SU-DHL-6 (cell line): ENCODE measurements at regions not wholly inside any gene's neighbourhood (a gene's known extent, or its start where the extent isn't known, plus 50 kb on each side); places are given as distances from the start of the nearest gene placed in this dataset.

ENCODE experiments used
- H2AFZ ChIP-seq: fragments of 200-600 bp; sonication (generic); 2 replicates; pipeline ENCODE4 v1.6.1; 2014; ENCODE audit warnings: low read depth, mild to moderate bottlenecking, moderate library complexity, mixed read lengths, antibody characterized with exemption, low read length; ENCODE audit not compliant: severe bottlenecking
- H3F3A ChIP-seq: fragments of 200-600 bp; shearing (Covaris generic); 2 replicates; pipeline ENCODE4 v1.6.0; 2016; ENCODE audit warnings: antibody characterized with exemption, mild to moderate bottlenecking; ENCODE audit not compliant: insufficient read depth
- H3K27ac ChIP-seq: fragments of 200-600 bp; sonication (generic); 2 replicates; pipeline ENCODE4 v1.5.1; 2016; ENCODE audit warnings: low read depth, mild to moderate bottlenecking, low read length, moderate library complexity, mixed read lengths
- H3K27me3 ChIP-seq: fragments of 200-600 bp; sonication (generic), shearing (Covaris generic); 2 replicates; pipeline ENCODE4 v1.6.0; 2014; ENCODE audit warnings: mild to moderate bottlenecking, low read length
- H3K36me3 ChIP-seq: fragments of 200-600 bp; sonication (generic); 2 replicates; pipeline ENCODE4 v1.6.1; 2014; ENCODE audit warnings: mild to moderate bottlenecking, low read length, mixed read lengths
- H3K4me2 ChIP-seq: fragments of 300-600, 200-600 bp; shearing (Covaris generic), sonication (generic); 2 replicates; pipeline ENCODE4 v1.6.0; 2014; ENCODE audit warnings: low read length, low read depth, mild to moderate bottlenecking; ENCODE audit not compliant: poor library complexity, severe bottlenecking
- H3K4me3 ChIP-seq: fragments of 200-600 bp; sonication (generic); 2 replicates; pipeline ENCODE4 v1.5.1; 2014; ENCODE audit warnings: antibody characterized with exemption, low read length, mild to moderate bottlenecking, mixed read lengths; ENCODE audit not compliant: insufficient read depth, poor library complexity, severe bottlenecking
- H3K79me2 ChIP-seq: fragments of 200-600 bp; sonication (generic); 2 replicates; pipeline ENCODE4 v1.6.1; 2014; ENCODE audit warnings: mild to moderate bottlenecking, low read length, moderate library complexity; ENCODE audit not compliant: insufficient read depth
- H3K9ac ChIP-seq: fragments of 200-600 bp; sonication (generic); 2 replicates; pipeline ENCODE4 v1.7.0; 2014; ENCODE audit warnings: mild to moderate bottlenecking, low read length
- H3K9me2 ChIP-seq: fragments of 200-600 bp; sonication (generic); replicated peaks from 2 replicates; pipeline ENCODE4 v1.6.1; 2014; ENCODE audit warnings: low read length; ENCODE audit not compliant: insufficient read depth
- H3K9me3 ChIP-seq: fragments of 200-600 bp; sonication (generic); 2 replicates; pipeline ENCODE4 v1.6.1; 2014; ENCODE audit warnings: low read length, mixed read lengths; ENCODE audit not compliant: insufficient read depth
- H4K20me1 ChIP-seq: fragments of 200-600 bp; sonication (generic); 2 replicates; pipeline ENCODE4 v1.6.1; 2014; ENCODE audit warnings: low read depth, mild to moderate bottlenecking, antibody characterized with exemption, low read length, moderate library complexity, mixed read lengths
- EZH2phosphoT487 ChIP-seq: fragments of 200-600 bp; sonication (generic), shearing (Covaris generic); conservative IDR thresholded peaks from 2 replicates; pipeline ENCODE4 v1.6.1; 2018; ENCODE audit warnings: mild to moderate bottlenecking, antibody characterized with exemption, low read length, moderate library complexity, mixed read lengths
- TF ChIP-seq, protein P1 (sequence below): fragments of 200-600 bp; sonication (generic); IDR thresholded peaks from one replicate; pipeline ENCODE4 v1.5.1; 2017; ENCODE audit warnings: antibody characterized with exemption, mild to moderate bottlenecking, low read length, moderate library complexity; ENCODE audit not compliant: insufficient read depth, poor library complexity, severe bottlenecking

DNA sequence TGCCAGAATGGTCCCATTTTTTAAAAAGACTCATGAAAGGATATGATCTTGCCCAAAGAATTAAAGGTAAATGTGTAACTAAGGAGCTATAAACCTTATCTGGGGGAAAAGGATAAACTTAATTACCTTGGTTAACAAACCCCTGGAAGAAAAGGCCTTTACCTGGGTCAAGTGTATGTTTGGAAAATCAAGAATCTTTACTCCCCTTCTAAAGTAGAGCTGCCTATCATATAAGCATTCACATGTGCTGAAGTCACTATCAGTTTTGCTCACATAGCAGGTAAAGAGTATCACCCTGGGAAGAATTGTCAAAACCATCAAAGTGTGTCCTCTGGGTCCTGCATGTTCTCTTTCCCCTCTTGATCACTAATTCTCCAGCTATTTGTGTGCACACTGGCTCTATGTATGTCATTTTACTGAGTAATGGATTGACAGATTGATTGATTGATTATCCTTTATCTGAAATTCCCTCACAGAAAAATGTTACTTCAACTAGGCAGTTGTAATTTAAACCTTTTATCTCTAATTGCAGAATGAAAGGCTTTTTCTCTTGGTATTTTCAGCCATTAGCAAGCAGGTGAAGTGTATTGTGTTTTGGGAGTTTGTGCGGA lies 199.4 kb downstream of the NOL4 start:
- Histone ChIP-seq H3K27me3 (no peaks in the 10 kb centered on the region), H3K9me3 (no peaks in the 10 kb centered on the region), H2AFZ (no peak overlapping the region), H3K9me2 (no peaks in the 10 kb centered on the region), H3F3A (no peaks in the 10 kb centered on the region), H3K9ac (no peak overlapping the region), H4K20me1 (no peaks in the 10 kb centered on the region), H3K27ac (no peak overlapping the region), H3K4me2 (no peak overlapping the region), H3K79me2 (no peaks in the 10 kb centered on the region), H3K4me3 (no peak overlapping the region), H3K36me3 (no peaks in the 10 kb centered on the region)
- no peak for TF ChIP-seq EZH2phosphoT487
- TF ChIP-seq, protein P1, sequence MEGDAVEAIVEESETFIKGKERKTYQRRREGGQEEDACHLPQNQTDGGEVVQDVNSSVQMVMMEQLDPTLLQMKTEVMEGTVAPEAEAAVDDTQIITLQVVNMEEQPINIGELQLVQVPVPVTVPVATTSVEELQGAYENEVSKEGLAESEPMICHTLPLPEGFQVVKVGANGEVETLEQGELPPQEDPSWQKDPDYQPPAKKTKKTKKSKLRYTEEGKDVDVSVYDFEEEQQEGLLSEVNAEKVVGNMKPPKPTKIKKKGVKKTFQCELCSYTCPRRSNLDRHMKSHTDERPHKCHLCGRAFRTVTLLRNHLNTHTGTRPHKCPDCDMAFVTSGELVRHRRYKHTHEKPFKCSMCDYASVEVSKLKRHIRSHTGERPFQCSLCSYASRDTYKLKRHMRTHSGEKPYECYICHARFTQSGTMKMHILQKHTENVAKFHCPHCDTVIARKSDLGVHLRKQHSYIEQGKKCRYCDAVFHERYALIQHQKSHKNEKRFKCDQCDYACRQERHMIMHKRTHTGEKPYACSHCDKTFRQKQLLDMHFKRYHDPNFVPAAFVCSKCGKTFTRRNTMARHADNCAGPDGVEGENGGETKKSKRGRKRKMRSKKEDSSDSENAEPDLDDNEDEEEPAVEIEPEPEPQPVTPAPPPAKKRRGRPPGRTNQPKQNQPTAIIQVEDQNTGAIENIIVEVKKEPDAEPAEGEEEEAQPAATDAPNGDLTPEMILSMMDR: no peak

GRCh38 chr18:34023471-34023870 lies 201.2 kb downstream of the NOL4 start:
- H3K79me2 ChIP-seq: no peaks in the 10 kb centered on the region
- H3K9me2 ChIP-seq: no peaks in the 10 kb centered on the region
- no peak overlapping the region for H3K4me2 ChIP-seq
- no peaks in the 10 kb centered on the region for H3K9me3 ChIP-seq
- no peak overlapping the region for H3K9ac ChIP-seq
- no peaks in the 10 kb centered on the region for H3K36me3 ChIP-seq
- TF ChIP-seq EZH2phosphoT487: no peak
- TF ChIP-seq, protein P1: no peak
- H3K27ac ChIP-seq: no peak overlapping the region
- no peaks in the 10 kb centered on the region for H3F3A ChIP-seq
- no peak overlapping the region for H3K4me3 ChIP-seq
- H3K27me3 ChIP-seq: no peaks in the 10 kb centered on the region
- no peak overlapping the region for H2AFZ ChIP-seq
- H4K20me1 ChIP-seq: no peaks in the 10 kb centered on the region

- Histone ChIP-seq H3K4me2 (no peak overlapping the region), H4K20me1 (no peaks in the 10 kb centered on the region), H3K9me2 (no peaks in the 10 kb centered on the region), H3K4me3 (no peak overlapping the region), H3K79me2 (no peaks in the 10 kb centered on the region), H3F3A (no peaks in the 10 kb centered on the region), H3K9ac (no peak overlapping the region), H3K27me3 (no peaks in the 10 kb centered on the region), H3K9me3 (no peaks in the 10 kb centered on the region), H2AFZ (no peak overlapping the region), H3K36me3 (no peaks in the 10 kb centered on the region), H3K27ac (no peak overlapping the region)
- TF ChIP-seq EZH2phosphoT487: no peak
- TF ChIP-seq, protein P1: no peak
Observed at GRCh38 chr18:34018336-34018735, 206.4 kb downstream of the NOL4 start.
